OCI-LY1 (cell line): ENCODE measurements at regions not wholly inside any gene's neighbourhood (a gene's known extent, or its start where the extent isn't known, plus 50 kb on each side); places are given as distances from the start of the nearest gene placed in this dataset.

ENCODE experiments used
- H2AFZ ChIP-seq: fragments of 200-600 bp; sonication (generic), shearing (Covaris generic); 2 replicates; pipeline ENCODE4 v1.6.0; 2014; ENCODE audit warnings: antibody characterized with exemption, mild to moderate bottlenecking, low read length
- H3F3A ChIP-seq: fragments of 200-600 bp; sonication (generic), shearing (Covaris generic); 2 replicates; pipeline ENCODE4 v1.6.0; 2014; ENCODE audit warnings: mild to moderate bottlenecking, antibody characterized with exemption, low read length, moderate library complexity; ENCODE audit not compliant: insufficient read depth
- H3K27ac ChIP-seq: fragments of 200-600 bp; sonication (generic); 2 replicates; pipeline ENCODE4 v1.5.1; 2014; ENCODE audit warnings: low read length, mixed run types, mild to moderate bottlenecking, low read depth; ENCODE audit not compliant: poor library complexity, severe bottlenecking
- H3K27me3 ChIP-seq: fragments of 200-600 bp; sonication (generic); 2 replicates; pipeline ENCODE4 v1.6.0; 2014; ENCODE audit warnings: antibody characterized with exemption, mild to moderate bottlenecking, low read length, moderate library complexity; ENCODE audit not compliant: insufficient read depth
- H3K36me3 ChIP-seq: fragments of 200-600 bp; sonication (generic); 2 replicates; pipeline ENCODE4 v1.6.1; 2014; ENCODE audit warnings: mild to moderate bottlenecking, antibody characterized with exemption, low read length, moderate library complexity, mixed read lengths; ENCODE audit not compliant: insufficient read depth
- H3K4me1 ChIP-seq: fragments of 200-600 bp; sonication (generic); 2 replicates; pipeline ENCODE4 v1.5.1; 2014; ENCODE audit warnings: mild to moderate bottlenecking, low read length, moderate library complexity; ENCODE audit not compliant: insufficient read depth, severe bottlenecking
- H3K4me2 ChIP-seq: fragments of 200-600 bp; sonication (generic), shearing (Covaris generic); 2 replicates; pipeline ENCODE4 v1.6.1; 2014; ENCODE audit warnings: low read length
- H3K4me3 ChIP-seq: fragments of 200-600 bp; sonication (generic); 2 replicates; pipeline ENCODE4 v1.5.1; 2014; ENCODE audit warnings: low read length, low read depth, mild to moderate bottlenecking, mixed read lengths; ENCODE audit not compliant: poor library complexity, severe bottlenecking
- H3K79me2 ChIP-seq: fragments of 200-600 bp; shearing (Covaris generic); 2 replicates; pipeline ENCODE4 v1.6.1; 2016; ENCODE audit warnings: mixed run types, low read length, mixed read lengths; ENCODE audit not compliant: insufficient read depth
- H3K9ac ChIP-seq: fragments of 200-600 bp; sonication (generic), shearing (Covaris generic); 2 replicates; pipeline ENCODE4 v1.6.1; 2014; ENCODE audit warnings: mild to moderate bottlenecking, low read length, mixed read lengths
- H3K9me2 ChIP-seq: fragments of 200-600 bp; sonication (generic), shearing (Covaris generic); 2 replicates; pipeline ENCODE4 v1.6.1; 2014; ENCODE audit warnings: low read depth, mild to moderate bottlenecking, low read length, mixed read lengths
- H3K9me3 ChIP-seq: fragments of 200-600 bp; shearing (Covaris generic); 2 replicates; pipeline ENCODE4 v1.6.1; 2014; ENCODE audit warnings: low read length, mixed read lengths
- H4K20me1 ChIP-seq: fragments of 200-600 bp; sonication (generic), shearing (Covaris generic); 2 replicates; pipeline ENCODE4 v1.6.0; 2016; ENCODE audit warnings: mild to moderate bottlenecking, low read length; ENCODE audit not compliant: insufficient read depth
- CTCF ChIP-seq: fragments of 200-600 bp; sonication (generic), shearing (Covaris generic); IDR thresholded peaks from 2 replicates; pipeline ENCODE4 v1.5.1; 2017; ENCODE audit warnings: mild to moderate bottlenecking, antibody characterized with exemption, low read length, moderate library complexity, mixed read lengths
- EZH2 ChIP-seq: fragments of 200-600 bp; sonication (generic), shearing (Covaris generic); IDR thresholded peaks from 2 replicates; pipeline ENCODE4 v1.8.0; 2017; ENCODE audit warnings: borderline replicate concordance, mixed run types, mild to moderate bottlenecking, antibody characterized with exemption, low read length, moderate library complexity, mixed read lengths

DNA sequence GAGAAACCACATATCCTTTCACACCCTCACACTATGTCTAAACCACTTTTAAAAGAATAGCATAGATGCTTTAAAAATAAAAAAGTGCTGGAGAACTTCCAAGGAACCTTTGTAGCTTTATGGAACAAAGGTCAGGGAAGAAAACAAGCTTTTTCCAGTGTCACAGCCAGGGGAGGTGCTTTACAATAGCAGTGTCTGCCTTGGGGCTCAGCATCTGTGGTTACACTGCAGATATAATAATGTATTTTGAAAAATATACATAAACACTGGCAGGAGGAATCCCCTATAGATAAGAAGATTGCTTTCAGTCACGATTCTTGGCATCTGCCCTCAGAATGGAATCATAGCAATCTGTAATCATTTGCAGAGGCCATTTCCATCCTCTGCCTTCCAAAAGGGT is 362.4 kb upstream of the LRRC3B start:
- Histone ChIP-seq H3K4me2 (no peak overlapping the region), H3K79me2 (no peaks in the 10 kb centered on the region), H2AFZ (no peak overlapping the region), H3K36me3 (no peaks in the 10 kb centered on the region), H3K4me3 (no peak overlapping the region), H3K27ac (no peak overlapping the region), H3F3A (no peaks in the 10 kb centered on the region), H3K27me3 (no peaks in the 10 kb centered on the region), H3K9me2 (no peaks in the 10 kb centered on the region), H3K9ac (no peak overlapping the region), H3K9me3 (no peaks in the 10 kb centered on the region), H3K4me1 (no peaks in the 10 kb centered on the region), H4K20me1 (no peaks in the 10 kb centered on the region)
- TF ChIP-seq EZH2 (no peak), CTCF (no peak)

DNA sequence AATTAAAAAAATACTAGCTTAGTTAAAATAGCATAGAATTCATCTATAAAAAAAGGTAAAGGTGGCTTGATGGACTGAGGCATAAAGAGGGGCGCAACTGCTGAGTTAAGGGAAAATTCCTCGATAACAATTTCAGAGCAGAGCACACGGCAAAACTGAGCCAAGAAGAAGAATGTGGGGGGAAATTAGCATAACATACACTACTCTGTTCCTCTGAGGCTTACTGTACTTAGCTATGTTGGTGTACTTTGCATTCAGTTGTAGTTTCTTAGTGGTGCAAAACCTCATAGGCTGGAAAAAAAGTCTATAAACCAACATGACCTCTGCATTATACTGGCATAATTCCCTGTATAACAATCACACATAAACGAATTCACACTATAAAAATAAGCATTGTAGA is 357.9 kb upstream of the LRRC3B start:
- H3K36me3 ChIP-seq, result no peaks in the 10 kb centered on the region
- H2AFZ ChIP-seq, result no peak overlapping the region
- H3K4me1 ChIP-seq, result no peaks in the 10 kb centered on the region
- H3K9me3 ChIP-seq, result no peaks in the 10 kb centered on the region
- no peaks in the 10 kb centered on the region for H3K9me2 ChIP-seq
- no peak overlapping the region for H3K9ac ChIP-seq
- H3K4me2 ChIP-seq, result no peak overlapping the region
- no peak overlapping the region for H3K27ac ChIP-seq
- no peaks in the 10 kb centered on the region for H3F3A ChIP-seq
- no peaks in the 10 kb centered on the region for H3K27me3 ChIP-seq
- H3K79me2 ChIP-seq, result no peaks in the 10 kb centered on the region
- H4K20me1 ChIP-seq, result no peaks in the 10 kb centered on the region
- no peak for TF ChIP-seq EZH2
- TF ChIP-seq CTCF, result no peak
- no peak overlapping the region for H3K4me3 ChIP-seq

DNA sequence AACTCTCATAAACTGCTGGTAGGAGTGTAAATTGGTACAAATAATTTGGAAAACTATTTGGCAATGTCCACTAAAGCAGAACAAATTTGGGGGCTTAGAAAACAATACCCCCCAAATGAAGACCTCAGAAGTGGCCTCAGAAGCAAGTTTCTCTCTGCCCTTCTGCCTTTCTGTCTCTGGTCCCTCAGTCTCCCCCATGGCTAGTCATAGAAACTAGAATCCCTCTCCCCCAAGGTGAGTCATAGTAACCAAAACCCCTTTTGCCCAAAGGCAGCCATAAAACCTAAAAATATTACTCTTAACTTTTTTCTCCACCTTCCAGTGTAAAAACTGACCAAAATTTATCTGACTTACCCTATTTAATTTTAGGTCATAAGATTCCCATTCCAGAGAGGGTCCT is 350.7 kb upstream of the LRRC3B start:
- H3K79me2 ChIP-seq, result no peaks in the 10 kb centered on the region

More for the DNA sequence above, 350.7 kb upstream of the LRRC3B start:
- no peak overlapping the region for H3K4me3 ChIP-seq
- no peaks in the 10 kb centered on the region for H3K27me3 ChIP-seq
- H3K9me3 ChIP-seq, result no peaks in the 10 kb centered on the region
- H3K9me2 ChIP-seq, result no peaks in the 10 kb centered on the region
- no peaks in the 10 kb centered on the region for H3K4me1 ChIP-seq
- H2AFZ ChIP-seq, result no peak overlapping the region
- H3K36me3 ChIP-seq, result no peaks in the 10 kb centered on the region
- TF ChIP-seq EZH2 (no peak), CTCF (no peak)
- H4K20me1 ChIP-seq, result no peaks in the 10 kb centered on the region
- H3K27ac ChIP-seq, result no peak overlapping the region
- no peak overlapping the region for H3K9ac ChIP-seq
- H3F3A ChIP-seq, result no peaks in the 10 kb centered on the region
- H3K4me2 ChIP-seq, result no peak overlapping the region
